Activated CD8-positive, alpha-beta T cell treated with anti-CD3 and anti-CD28 coated beads for 36 hours (primary cell): ENCODE measurements at regions not wholly inside any gene's neighbourhood (a gene's known extent, or its start where the extent isn't known, plus 50 kb on each side); places are given as distances from the start of the nearest gene placed in this dataset.

Source experiments
- ATAC-seq: fragments of 200-7000 bp; cut with Tn5 transposase; one replicate; pipeline ENCODE4 v1.10.0; 2021; ENCODE audit warnings: mild to moderate bottlenecking, moderate library complexity
- CTCF ChIA-PET: fragments of 350-600 bp; sonication (Branson Sonifier 250); formaldehyde crosslinking; loops from one replicate; lab custom pipeline; 2021; ENCODE audit warnings: antibody characterized with exemption; lab: Charles Lee
- POLR2A ChIA-PET: fragments of 350-600 bp; sonication (Branson Sonifier 250); formaldehyde crosslinking; loops from one replicate; lab custom pipeline; 2021; ENCODE audit warnings: antibody characterized with exemption; lab: Charles Lee
- DNase-seq: peaks from one replicate; pipeline ENCODE4 v3.0.0-alpha.2; 2020
- H3K27ac Mint-ChIP-seq: one replicate; pipeline ENCODE4 v1.8.0; 2021; ENCODE audit warnings: mild to moderate bottlenecking, mixed read lengths
- H3K27me3 Mint-ChIP-seq: one replicate; pipeline ENCODE4 v1.8.0; 2021; ENCODE audit warnings: mixed read lengths
- H3K36me3 Mint-ChIP-seq: one replicate; pipeline ENCODE4 v1.8.0; 2021; ENCODE audit warnings: low read depth, mixed read lengths
- H3K4me1 Mint-ChIP-seq: one replicate; pipeline ENCODE4 v1.8.0; 2021; ENCODE audit warnings: low read depth, mixed read lengths
- H3K4me3 Mint-ChIP-seq: one replicate; pipeline ENCODE4 v1.8.0; 2021; ENCODE audit warnings: mild to moderate bottlenecking, moderate library complexity, mixed read lengths
- H3K9me3 Mint-ChIP-seq: one replicate; pipeline ENCODE4 v1.8.0; 2021; ENCODE audit warnings: mixed read lengths
- CTCF ChIP-seq: fragments of 200-600 bp; IDR thresholded peaks from one replicate; pipeline ENCODE4 v1.8.0; 2022; ENCODE audit warnings: antibody characterized with exemption, mild to moderate bottlenecking
- intact Hi-C: fragments of 100-400 bp; cut with micrococcal nuclease; formaldehyde crosslinking; loops from one replicate; pipeline ENCODE4 v1.10.0; 2022

DNA sequence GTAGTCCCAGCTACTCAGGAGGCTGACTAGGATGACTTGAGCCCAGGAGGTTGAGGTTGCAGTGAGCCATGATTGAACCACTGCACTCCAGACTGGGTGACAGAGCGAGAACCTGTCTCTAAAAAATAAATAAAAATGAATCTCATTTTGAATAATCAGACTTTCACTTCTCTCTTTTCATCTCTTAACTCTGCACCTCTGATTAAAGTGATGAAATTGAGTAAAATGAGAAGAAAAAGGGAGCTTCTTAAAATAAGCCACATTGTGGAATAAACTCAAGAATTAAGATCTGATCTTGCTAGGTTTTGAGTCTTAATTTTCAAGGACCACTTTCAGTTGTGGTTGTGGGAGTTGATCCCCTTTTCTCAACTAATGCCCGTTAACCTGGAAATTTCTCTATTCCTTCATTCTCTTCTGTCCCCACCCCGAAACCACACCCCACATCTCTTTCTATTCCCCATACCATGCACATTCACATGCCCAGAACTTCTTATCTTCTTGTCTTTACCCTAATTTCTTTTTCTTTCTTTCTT is 70.9 kb upstream of the ETV6 start:
- Mint-ChIP-seq H3K4me1 (peaks cover 13% of the 10 kb centered on the region), H3K4me3 (no peak overlapping the region), H3K36me3 (no peaks in the 10 kb centered on the region), H3K27ac (no peak overlapping the region), H3K27me3 (peaks cover 4% of the 10 kb centered on the region), H3K9me3 (peaks cover 1% of the 10 kb centered on the region)
- ChIA-PET POLR2A (interaction anchor here (0.7 kb wide), 1 partner anchor 749 kb away, joined by 3 read pairs; no protein-coding TSS in a partner anchor), CTCF (interaction anchor here (1.1 to 15.3 kb wide), 5 partner anchors 12 to 754 kb away, joined by 3 to 239 read pairs (median 3); no protein-coding TSS in a partner anchor)
- DNase-seq (no peak), ATAC-seq (no peak)
- intact Hi-C loops, result loop anchor here (10.0 kb wide), 1 partner anchor 756 kb away; no protein-coding TSS in a partner anchor
- no peak for TF ChIP-seq CTCF

DNA sequence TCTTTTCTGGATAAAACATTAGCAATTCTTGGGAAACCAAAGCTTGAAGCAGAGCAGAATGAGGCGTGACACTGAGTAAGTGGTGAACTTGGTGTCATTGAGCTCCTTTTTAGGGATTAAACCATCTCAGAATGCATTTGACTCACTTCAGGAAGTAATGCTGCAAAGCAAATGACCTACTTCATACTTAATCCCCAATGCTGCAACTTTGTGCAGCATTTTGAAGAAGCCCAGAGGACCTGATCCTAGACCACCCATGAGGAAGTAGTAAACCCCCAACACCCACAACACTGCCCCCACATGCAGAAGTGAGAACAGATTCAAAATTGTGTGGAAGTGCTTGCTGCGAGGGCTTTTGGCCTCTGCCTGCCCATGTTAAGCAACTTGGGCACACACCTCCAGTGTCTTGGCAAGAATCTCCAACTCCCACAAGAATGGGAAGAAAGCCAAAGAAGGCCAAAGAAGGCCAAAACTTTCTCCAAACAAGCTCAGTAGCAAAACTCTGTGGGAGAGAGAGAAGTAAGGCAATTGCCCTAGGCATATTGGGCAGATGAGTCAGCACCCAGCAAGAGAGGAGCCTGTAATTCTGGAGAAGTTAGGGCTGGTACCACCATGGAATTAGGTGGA is 69.2 kb upstream of the ETV6 start:
- POLR2A ChIA-PET, result no interaction called here
- TF ChIP-seq CTCF, result no peak
- intact Hi-C loops, result no loop called here
- no peak overlapping the region for H3K4me3 Mint-ChIP-seq
- no peaks in the 10 kb centered on the region for H3K36me3 Mint-ChIP-seq
- CTCF ChIA-PET, result interaction anchor here (0.6 to 15.3 kb wide), 17 partner anchors 23 to 1157 kb away, joined by 3 to 239 read pairs (median 4); no protein-coding TSS in a partner anchor
- H3K4me1 Mint-ChIP-seq, result peaks cover 13% of the 10 kb centered on the region
- no peak for ATAC-seq
- peaks cover 6% of the 10 kb centered on the region for H3K27me3 Mint-ChIP-seq
- no peaks in the 10 kb centered on the region for H3K9me3 Mint-ChIP-seq
- DNase-seq, result no peak
- no peak overlapping the region for H3K27ac Mint-ChIP-seq

DNA sequence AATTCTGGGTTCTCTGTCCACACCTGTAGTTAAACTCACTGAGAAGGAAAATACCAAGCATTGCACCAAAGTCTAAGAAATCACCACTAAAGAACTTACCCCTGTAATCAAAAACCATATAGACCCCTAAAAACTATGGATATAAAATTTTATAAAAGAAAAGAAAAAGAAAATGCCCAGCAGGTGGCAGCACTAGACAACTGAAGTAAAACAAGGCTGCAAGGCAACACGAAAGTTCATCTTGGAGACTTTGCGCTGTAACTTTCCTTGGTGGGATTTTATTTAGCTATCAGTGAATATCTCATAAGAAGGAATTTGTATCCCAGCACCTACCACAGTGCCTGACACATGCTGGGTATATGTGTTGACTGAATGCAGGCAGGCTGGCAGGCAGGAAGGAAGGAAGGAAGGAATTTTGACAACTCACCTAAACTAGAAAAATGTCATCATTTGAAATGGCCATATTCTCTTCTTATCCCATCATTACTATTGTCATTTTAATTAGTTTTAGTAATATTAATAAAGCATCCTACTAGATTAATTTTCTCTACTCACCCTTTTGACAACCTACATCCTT is 68.2 kb upstream of the ETV6 start:
- peak; percentile 75 for TF ChIP-seq CTCF
- H3K4me3 Mint-ChIP-seq, result no peak overlapping the region
- ATAC-seq (no peak), DNase-seq (peak; percentile 87)
- peaks cover 10% of the 10 kb centered on the region for H3K4me1 Mint-ChIP-seq
- CTCF ChIA-PET, result interaction anchor here (0.6 to 15.3 kb wide), 36 partner anchors 9 to 752 kb away, joined by 3 to 239 read pairs (median 4); partner anchors contain the start of gene BCL2L14
- H3K27ac Mint-ChIP-seq, result no peak overlapping the region
- intact Hi-C loops, result loop anchor here (1.0 kb wide), 1 partner anchor 452 kb away; no protein-coding TSS in a partner anchor
- H3K9me3 Mint-ChIP-seq, result no peaks in the 10 kb centered on the region
- H3K27me3 Mint-ChIP-seq, result peaks cover 6% of the 10 kb centered on the region
- no peaks in the 10 kb centered on the region for H3K36me3 Mint-ChIP-seq
- POLR2A ChIA-PET, result interaction anchor here (1.1 kb wide), 1 partner anchor 437 kb away, joined by 3 read pairs; no protein-coding TSS in a partner anchor

DNA sequence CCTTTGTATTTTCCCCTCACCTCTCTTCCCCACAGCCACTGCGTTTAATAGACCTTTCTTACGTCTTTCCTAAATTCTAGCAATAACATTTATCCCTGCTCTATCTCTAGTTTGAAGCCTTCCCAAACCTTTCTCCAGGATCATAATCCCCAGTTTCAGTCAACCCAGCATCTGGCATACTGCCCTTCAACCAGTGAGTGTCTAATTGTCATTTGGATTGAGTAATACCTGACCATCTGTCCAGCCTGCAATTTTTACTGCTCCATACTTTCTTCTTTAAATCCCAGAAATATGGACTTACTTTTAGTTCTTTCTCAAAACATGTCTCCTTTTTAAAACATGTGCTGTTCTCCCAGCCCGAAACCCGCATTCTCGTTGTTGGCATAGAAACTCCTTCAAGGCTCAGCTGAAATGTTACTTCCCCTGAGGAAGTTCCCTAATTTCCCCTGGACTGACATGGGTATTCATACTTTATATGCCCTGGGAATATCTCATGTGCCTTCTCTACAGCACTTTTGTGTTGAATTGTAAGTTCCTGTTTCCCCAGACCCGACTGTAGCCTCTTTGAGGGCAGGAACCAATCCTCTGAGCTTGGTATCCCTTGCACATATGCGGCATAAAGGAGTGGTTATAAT is 65.1 kb upstream of the ETV6 start:
- ChIA-PET CTCF (interaction anchor here (1.0 to 15.3 kb wide), 2 partner anchors 451 to 743 kb away, joined by 3 to 239 read pairs; no protein-coding TSS in a partner anchor), POLR2A (no interaction called here)
- H3K4me3 Mint-ChIP-seq, result no peak overlapping the region
- H3K9me3 Mint-ChIP-seq, result no peaks in the 10 kb centered on the region
- H3K27ac Mint-ChIP-seq, result no peak overlapping the region
- H3K4me1 Mint-ChIP-seq, result peaks cover 2% of the 10 kb centered on the region
- no peaks in the 10 kb centered on the region for H3K36me3 Mint-ChIP-seq
- H3K27me3 Mint-ChIP-seq, result peaks cover 4% of the 10 kb centered on the region
- intact Hi-C loops, result no loop called here
- ATAC-seq (no peak), DNase-seq (no peak)
- TF ChIP-seq CTCF, result no peak
